ENCODE measurements at regions not wholly inside any gene's neighbourhood (a gene's known extent, or its start where the extent isn't known, plus 50 kb on each side); places are given as distances from the start of the nearest gene placed in this dataset.

DNA sequence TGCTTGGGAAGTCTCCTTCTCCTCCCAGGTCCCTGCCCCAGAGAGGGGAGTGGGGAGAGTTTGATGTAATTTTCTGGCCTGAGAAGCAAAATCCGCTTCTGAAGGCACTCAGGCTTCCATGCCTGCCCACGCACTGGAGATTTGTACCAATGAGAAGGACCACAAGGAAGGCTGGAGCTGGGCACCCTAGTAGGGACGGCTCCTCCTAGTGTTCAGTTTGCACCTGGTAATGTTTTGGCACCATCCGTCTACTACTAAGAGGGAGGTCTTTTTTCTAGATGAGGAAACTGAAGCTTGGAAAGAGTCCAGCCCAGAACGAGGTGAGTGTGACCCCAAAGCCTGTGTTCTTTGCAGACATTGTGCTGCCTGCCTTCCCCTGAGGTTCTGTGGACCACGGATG, 83.6 kb upstream of the NLRP1 start:
- TF ChIP-seq, protein P1, sequence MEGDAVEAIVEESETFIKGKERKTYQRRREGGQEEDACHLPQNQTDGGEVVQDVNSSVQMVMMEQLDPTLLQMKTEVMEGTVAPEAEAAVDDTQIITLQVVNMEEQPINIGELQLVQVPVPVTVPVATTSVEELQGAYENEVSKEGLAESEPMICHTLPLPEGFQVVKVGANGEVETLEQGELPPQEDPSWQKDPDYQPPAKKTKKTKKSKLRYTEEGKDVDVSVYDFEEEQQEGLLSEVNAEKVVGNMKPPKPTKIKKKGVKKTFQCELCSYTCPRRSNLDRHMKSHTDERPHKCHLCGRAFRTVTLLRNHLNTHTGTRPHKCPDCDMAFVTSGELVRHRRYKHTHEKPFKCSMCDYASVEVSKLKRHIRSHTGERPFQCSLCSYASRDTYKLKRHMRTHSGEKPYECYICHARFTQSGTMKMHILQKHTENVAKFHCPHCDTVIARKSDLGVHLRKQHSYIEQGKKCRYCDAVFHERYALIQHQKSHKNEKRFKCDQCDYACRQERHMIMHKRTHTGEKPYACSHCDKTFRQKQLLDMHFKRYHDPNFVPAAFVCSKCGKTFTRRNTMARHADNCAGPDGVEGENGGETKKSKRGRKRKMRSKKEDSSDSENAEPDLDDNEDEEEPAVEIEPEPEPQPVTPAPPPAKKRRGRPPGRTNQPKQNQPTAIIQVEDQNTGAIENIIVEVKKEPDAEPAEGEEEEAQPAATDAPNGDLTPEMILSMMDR (conservative IDR thresholded peaks at IDR 0.05; ENCODE audit: low read depth, low read length): no peak
- TF ChIP-seq POLR2A (IDR thresholded peaks at IDR 0.05; ENCODE audit: low read depth, low read length): no peak
- TF ChIP-seq ELK1 (IDR thresholded peaks at IDR 0.05; ENCODE audit: borderline replicate concordance, low read depth, low read length): no peak
- TF ChIP-seq SMC3 (IDR thresholded peaks at IDR 0.05; ENCODE audit: low read depth, low read length): no peak
- no peak for TF ChIP-seq RCOR1 (IDR thresholded peaks at IDR 0.05; ENCODE audit: insufficient replicate concordance, low read length)
- no peak for TF ChIP-seq MAZ (IDR thresholded peaks at IDR 0.05; ENCODE audit: borderline replicate concordance, low read depth, low read length)
- TF ChIP-seq BHLHE40 (IDR thresholded peaks at IDR 0.05; ENCODE audit: low read depth, low read length): no peak
- TF ChIP-seq NFE2L2 (IDR thresholded peaks at IDR 0.05; ENCODE audit: low read depth, low read length): no peak
